NCI-H1092 treated with DMSO at 0.1 percent for 48 hours (cell line): ENCODE measurements at regions not wholly inside any gene's neighbourhood (a gene's known extent, or its start where the extent isn't known, plus 50 kb on each side); places are given as distances from the start of the nearest gene placed in this dataset.
"Not testable (repeated sequence)": the region's sequence is repeated elsewhere in the genome, so short reads cannot be mapped to it uniquely, and the experiment has no call there.

Experiments
- DNase-seq: peaks from one replicate; lab custom pipeline; 2025; lab: John Stamatoyannopoulos, UW

DNA sequence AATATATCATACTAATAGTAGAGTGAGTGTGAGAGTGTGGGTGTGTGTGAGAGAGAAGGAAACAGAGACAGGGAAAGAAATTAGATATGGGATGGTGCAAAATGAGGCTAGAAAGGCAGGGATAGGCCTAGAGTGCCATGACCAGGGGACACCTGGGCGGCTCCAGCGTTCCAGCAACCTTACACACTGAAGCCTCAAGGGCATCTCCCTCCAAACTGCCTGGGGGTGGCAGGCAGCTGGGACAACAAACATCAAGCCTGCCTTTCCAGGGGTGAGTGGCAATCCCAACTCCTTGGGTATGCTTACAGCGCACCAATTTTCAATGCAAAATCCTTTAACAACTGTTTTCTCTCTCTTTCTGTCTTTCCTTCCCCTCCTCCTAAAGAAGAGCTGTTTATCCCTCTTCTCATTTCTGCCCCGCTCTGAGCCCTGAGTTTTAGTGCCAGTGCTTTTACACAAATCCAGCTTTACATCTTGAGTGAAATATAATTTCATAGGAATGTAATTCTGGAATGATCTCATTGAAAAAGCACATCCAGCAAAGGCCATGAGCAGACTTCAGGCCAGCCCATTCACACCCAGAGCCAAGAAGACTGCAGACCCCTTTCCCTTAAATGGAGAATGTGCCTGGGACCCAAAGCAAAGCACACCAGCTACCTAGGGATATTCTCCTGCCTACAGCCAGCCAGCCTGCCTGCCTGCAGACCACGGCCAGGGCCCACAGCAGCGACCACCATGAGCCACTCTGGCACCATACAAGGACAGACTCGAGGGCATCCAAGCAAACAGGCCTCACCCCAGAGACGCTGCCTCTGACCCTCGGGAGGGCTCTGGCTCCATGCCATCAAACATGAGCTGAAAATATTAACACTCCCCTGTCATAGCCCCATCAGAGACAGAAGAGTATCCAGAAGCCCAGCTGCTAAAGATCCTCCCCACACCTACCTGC lies 90.3 kb downstream of the RPL27A start:
- DNase-seq = no peak

DNA sequence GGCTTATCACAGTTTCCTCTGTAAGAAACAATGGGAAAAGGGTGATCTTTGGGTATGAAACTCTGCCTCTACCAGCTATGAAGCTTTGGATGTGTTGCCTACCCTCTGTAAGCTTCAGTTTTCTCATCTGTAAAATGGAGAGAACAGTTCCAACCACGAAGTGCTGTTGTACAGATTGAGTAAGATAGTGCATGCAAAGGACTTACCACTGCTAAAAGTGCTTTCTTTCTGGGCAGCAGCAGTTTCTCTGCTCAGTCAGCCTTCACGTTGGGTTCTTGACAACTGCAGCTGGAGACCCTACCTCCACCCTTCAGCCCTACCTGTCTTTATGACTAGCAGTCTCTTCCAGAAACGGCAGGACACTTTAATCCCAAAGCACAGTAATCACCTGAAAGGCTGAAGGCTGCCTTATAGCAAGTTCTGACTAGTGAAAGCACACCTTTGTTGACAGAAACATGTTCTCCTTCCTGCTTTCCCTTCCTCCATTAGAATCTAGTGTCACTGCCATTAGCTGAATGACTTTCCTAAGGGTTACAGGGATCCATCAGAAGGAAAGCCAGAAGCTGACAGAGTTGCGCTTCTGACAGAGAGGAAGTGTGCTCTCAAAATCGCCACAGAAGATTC lies 91.4 kb downstream of the RPL27A start:
- no peak for DNase-seq

DNA sequence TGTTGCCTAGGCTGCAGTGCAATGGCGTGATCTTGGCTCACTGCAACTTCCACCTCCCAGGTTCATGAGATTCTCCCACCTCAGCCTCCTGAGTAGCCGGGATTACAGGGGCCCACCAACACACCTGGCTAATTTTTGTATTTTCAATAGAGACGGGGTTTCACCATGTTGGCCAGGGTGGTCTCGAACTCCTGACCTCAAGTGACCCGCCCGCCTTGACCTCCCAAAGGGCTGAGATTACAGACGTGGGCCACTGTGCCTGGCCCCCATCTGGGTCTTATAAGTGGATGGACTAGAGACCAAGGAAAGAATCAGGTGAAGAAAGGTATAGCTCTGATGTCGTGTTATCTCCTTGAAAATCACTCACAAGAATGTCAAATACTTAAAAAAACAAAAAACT lies 92.3 kb downstream of the RPL27A start:
- DNase-seq = not testable (repeated sequence)

DNA sequence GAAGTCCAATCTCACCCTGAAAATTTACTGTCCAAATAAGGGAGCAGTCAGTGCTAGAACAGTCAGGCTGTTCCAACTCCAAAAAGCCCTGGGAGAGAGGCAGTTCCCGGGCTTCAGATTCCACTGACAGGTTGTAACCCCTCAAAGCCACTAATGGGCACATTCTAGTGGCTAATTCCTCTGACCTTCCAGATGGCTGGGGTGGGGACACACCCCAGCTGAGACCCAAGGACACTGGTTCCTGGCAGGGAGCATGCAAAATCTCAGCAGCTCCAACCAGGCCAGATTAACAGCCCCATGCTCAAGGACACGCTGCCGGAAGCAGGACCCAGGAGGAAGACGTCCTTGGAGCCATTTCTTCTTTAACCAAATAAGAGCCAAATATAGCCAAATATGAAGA lies 92.7 kb downstream of the RPL27A start:
- no peak for DNase-seq

DNA sequence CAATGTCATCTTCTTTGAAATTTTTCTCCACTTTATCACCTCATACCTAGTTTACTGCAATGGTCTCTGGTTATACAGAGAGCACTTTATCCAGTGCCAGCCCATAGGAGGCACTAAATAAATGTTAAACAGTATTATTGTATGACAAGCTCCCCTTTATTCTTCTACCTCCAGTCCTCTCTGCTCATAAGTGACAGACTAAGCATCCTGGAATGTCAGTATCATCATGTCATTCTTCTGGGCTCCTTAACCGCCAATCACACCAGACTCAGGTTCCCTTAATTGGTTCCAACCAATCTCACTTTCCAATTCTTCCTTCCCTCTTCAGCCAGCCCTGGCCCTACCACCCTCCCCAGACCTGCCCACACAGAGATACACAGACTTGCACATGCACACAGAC lies 93.1 kb downstream of the RPL27A start:
- no peak for DNase-seq

DNA sequence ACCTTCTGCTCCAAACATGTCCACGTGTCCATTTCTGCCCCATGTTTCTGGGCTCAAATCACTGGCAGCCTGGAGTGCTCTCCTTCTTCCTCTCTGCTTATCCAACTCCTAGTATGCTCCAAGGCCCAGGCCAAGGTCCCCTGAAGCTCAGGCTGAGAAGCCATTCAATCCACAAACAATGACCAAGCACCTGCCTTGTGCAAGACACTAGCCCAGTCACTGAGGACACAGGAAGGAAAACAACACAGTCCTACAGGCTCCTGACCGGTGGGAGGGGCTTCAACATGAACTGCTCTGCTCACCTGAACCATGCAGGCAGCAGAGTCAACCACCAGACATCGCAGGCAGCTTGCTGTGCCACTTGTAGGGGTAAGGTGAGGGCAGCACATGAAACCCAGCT lies 93.6 kb downstream of the RPL27A start:
- no peak for DNase-seq

DNA sequence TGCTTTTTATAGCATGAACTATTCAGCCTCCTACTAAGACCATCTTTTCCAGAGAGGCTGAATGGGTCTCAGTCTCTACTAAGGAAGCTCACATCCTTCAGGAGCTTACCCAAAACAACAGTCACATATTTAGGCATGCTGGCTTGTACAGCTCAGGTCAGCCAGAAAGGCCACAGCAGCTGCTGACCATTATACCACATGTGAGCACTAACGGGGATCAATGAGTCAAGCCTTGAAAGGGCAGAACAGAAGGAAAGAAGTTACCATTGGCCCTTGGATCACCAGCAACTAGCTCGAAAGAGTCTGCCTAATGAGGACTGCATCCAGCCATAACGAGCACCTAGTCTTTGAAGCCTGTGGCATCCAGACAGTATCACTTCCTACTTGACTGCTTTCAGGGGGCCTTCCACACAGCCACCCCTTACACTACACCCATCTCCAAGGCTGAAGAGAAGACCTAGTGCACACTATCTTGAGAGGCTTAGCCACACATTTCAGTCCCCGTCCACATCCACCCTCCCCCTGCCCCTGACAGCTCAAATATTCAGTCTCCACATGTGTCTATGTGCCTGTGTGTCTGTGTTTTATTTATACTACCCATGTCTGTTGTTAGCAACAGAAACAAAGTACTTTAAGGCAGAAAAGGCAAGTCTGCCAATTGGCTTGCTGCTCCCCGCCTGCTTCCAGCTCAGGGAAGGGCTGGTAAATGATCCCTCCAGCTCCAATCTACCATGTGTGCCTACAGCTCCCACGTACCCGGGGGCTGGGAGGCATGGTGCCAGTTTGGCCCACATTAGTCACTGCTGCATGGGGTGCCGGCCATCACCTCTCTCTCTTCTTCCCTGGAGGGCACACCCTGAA lies 95.5 kb downstream of the RPL27A start:
- DNase-seq = no peak

DNA sequence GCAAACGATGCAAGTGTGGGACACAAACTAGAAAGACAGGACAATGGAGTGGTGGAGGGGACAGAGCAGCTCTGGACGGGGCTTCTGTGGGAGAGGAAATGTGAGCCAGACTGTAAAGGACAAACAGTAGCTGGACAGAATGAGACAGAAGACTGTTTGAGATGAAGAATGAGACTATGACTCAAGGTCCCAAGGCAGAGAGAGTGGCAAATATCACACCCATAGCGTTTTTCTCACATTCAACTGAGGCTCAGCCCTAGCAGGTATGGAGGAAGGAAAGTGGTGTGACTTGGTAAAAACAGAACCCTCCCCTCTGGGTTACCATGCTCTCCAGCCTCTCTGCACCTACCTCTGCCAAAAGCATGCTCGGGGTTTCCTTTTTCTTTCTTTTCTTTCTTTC lies 96.5 kb downstream of the RPL27A start:
- DNase-seq = no peak

DNA sequence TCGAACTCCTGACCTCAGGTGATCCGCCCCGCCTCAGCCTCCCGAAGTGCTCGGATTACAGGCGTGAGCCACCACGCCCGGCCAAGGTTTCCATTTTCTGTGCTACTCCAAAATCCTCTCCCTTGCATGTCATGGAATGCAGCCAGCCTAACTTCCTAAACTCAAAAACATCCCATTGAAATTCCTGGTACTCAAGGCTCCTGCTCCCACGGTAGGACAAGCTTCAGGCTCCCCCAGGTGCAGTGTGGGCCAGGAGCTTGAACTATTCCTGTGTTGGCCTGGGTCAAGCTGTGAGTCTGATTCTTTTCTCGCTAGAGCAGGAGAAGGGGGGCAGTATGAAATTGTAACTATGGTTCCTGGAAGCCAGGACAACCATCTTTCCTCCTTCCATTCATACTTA lies 97.1 kb downstream of the RPL27A start:
- DNase-seq = no peak

DNA sequence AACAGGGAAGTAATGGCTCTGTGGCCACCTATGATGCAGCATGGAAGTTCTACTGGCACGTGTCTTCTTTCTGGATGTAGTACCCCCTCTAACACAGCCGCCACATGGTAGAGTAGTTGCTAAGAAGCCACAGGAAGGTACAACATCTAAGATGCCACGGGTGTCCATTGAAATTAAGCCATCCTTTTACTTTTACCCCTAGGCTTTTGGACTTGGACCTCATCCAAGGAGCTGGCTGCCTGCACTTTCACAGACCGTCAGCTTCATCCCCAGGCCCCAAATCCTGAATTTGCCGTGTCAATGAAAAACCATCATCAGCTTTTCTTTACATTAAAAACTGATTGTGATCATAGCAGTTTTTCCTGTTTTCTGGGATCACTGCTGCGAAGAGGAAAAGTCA lies 102.4 kb downstream of the RPL27A start:
- DNase-seq = no peak

DNA sequence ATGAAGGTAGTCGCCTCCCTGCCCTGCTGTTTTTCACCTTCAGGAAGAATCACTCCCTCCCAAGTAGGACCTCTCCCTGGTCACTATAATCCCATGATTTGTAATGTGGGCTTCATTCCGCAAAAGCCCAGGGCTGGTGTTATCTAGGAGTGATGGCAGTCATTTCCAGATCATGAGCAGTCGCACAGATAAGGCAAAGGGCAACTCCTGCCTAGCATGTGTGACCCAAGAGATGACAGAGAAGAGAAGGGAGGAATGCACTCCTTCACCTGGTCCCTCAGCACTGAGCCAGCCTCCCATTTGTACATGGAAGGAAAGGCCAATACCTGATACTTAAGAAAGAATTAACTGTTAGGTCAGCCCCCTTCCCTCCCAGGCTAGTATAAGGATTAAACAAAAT lies 102.9 kb downstream of the RPL27A start:
- DNase-seq = no peak

DNA sequence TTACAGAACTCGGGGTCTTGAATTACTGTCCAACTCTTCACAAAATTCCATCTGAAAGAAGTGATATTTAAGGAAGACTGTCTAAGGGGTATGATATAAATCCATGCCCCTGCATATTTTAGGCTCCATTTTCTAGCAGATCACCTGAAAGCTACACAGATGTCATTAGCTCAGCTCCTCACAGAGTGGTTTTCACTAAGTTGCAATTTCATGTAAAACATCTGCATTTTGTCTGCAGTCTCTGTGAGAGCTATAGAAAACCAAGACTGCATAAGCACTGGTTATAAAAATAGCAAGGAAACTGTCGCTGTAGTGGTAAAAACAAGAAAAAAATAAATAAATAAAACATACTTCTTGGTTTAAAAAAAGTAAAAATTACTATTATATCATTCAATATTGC lies 103.4 kb downstream of the RPL27A start:
- no peak for DNase-seq

DNA sequence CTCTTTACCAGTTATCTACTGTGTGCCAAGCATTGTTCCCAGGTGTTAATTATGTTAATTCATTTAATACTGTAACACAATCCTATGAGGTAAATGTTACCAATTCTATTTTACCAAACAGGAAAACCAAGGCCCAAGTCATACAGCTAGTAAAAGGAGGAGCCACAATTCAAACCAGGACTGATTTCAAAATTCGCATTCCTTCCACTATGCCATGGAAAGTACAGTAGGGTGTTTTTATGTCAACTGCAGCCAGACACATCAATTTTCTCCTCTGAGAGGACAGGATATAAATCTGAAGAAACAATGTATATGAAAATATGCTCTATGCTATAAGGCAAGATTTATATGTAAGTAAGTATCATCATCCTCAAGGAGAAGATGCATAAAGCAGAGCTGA lies 104.3 kb downstream of the RPL27A start:
- no peak for DNase-seq

DNA sequence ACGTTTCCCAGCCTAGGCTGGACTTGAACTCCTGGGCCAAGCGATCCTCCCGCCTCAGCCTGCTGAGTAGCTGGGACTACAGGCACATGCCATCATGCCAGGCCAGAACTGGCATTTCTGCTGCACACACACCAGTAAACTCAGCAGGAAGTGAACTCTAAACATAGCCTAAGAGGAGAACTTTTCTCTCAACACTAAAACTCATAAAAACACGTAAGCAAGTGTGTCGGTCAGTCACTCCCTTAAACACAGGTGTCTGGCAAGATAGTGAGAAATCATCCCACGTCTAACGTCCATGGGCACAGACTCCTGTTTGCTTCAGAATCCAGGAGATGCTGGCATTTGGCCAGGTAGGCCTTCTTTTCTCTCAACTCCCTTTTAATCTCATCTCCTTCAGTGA lies 104.8 kb downstream of the RPL27A start:
- DNase-seq = no peak

DNA sequence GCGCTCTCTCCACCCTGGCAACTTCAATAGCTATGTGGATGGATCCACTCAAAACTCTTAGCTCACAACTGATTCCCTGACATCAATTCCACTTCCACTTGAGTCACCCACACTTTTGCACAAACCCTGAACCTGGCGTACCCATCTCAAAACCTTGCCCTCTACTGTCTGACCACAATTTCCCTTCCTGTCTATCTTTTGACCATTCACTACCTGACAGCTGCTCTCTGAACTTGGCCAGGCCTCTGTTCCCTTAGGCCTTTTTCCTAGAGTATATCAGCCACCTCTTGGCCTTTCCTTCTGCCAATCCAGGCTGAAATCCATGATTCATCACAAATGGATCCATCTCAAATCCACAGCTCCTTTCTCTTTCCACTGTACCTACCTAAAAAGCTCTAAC lies 106.0 kb downstream of the RPL27A start:
- no peak for DNase-seq

DNA sequence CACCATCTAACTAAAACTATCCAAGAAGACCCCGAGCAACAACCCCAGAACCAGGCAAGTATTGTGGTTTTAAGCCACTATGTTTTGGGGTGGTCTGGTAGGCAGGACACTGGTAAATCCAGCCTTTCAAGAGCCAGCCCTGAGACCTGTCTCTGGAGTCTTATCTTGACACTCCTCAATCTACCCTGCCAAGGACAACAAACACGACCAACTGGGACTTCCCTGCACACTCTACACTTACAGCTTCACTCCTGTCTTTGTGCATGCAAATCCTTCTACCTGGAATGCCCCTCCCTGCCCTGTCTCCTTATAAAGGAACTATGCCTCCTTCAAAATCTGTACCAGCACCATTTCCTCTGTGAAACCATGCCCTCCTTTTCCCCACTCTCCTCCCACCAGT lies 107.3 kb downstream of the RPL27A start:
- DNase-seq = no peak

DNA sequence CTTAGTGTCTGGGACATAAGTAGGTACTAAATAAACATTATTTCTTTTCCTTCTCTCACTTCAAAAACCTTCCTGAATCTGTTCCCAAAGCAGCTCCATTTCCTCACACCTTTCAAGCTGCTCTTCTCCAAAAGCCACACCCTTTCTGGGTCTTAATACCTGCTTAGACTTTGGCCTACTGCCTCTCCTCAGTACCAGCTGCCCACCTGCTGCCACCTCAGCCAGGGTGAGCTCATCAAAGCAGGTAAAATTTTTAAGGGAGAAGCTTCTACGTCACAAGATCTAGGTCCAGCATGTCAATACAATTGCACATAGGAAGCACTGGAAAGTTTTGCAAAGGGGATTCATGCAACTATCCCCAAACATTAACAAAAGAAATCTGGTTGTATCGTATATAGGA lies 108.4 kb downstream of the RPL27A start:
- no peak for DNase-seq

DNA sequence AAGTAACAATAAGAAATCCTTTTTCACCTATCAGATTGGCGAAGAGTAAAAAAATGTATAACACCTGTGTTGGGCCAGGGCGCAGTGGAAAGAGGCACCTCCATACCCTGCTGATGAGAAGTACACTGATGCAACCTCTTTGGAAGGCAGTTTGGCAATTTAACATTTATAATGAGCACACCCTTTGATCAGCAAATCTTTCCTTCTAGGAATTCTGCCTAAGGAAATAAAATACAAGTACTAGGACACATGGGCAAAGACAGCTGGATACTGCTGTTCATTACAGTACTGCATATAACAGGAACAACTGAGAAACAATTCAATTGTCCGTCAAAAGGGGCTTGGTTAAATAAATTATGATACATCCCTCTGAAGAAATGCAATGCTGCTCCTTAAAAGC lies 110.1 kb downstream of the RPL27A start:
- no peak for DNase-seq

DNA sequence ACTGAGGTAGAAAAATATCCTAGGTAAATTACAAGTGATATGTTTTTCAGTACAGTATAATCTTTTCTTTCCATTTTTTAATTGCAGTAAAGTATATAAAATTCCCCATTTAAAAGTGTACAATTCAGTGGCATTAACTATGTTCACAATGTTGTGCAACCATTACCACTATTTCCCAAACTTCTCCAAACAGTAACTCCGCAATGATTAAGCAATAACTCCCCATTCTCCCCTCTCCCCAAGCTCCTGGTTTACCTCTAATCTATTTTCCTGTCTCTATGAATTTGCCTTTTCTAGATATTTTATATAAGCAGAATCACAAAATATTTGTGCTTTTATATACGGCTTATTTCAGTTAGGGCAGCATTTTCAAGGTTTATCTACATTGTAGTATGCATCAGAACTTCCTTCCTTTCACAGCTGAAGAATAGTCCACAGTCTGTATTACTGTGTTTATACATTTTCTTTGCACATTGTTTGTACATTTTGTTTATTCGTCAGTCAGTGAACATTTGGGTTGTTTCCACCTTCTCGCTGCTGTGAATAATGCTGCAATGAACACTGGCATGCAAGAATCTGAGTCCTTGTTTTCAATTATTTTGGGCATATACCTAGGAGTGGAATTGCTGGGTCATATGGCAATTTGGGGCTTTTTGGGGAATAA lies 110.7 kb downstream of the RPL27A start:
- no peak for DNase-seq

DNA sequence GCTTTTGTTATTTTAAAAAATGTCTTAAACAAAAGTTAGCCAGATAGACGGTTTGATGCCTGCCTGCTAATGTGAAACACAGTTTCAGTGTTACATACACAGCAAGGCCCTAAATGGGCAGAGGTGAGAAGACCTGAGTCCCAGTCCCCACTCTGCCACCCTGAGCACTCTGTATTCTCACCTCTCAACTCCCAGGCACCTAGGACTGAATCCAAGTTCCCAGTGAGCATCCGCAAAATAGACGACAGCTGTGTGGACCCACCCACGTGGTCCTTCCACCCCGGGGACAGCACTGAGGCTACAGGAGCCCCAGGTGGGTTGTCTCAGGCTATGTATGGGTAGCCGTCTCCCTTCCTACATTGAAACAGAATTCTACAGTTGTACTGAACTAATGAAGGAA lies 111.5 kb downstream of the RPL27A start:
- no peak for DNase-seq

DNA sequence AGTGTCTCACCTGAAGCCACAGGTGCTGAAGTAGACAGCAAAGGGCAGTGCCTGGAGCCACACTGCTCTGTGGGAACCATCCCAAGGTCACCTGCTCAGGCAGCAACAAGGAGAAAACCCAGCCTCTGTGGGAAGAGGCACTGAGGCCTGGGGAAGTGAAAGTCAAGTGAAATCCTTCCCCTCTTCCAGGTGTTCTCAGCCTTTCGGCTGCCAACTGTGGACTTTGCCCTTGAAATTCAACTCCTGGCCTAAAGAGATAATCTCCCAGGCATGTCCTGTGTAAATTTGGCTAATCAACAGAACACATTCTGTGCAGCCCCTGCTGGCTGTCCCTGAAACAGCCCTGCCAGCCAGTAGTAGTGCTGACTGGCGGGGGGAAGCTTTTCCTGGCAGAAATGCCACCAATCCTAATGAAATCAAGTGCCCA lies 112.1 kb downstream of the RPL27A start:
- no peak for DNase-seq

DNA sequence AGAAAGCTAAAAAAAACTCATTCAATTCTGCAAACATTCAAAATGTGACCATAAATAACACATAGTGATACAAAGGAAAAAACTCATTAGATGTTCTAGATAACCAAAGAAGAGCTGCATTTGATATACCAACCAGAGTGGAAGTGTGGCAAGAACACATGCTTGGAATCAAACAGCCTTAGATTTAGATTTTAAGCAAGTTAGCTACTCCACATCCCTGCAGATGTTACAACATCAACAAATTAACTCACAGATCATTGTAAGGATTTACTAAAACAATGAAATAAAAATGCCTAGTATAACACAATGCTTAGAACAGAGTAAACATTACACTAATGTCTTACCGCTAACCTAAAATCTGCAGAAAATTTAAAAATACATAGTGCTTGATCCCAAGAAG lies 114.0 kb upstream of the AKIP1 start:
- DNase-seq = no peak
